PC-3 (cell line): ENCODE measurements at regions not wholly inside any gene's neighbourhood (a gene's known extent, or its start where the extent isn't known, plus 50 kb on each side); places are given as distances from the start of the nearest gene placed in this dataset.

Experiments used
- EZH2 ChIP-seq: fragments of 300-600 bp; sonication (generic); IDR thresholded peaks from one replicate; pipeline ENCODE4 v1.6.1; 2017; ENCODE audit warnings: antibody characterized with exemption, mild to moderate bottlenecking, low read length; ENCODE audit not compliant: unreplicated experiment
- TF ChIP-seq, protein P1 (sequence below): fragments of 300-600 bp; sonication (generic); conservative IDR thresholded peaks from 2 replicates; pipeline ENCODE4 v1.5.1; 2017; ENCODE audit warnings: antibody characterized with exemption, low read depth, mild to moderate bottlenecking, low read length

DNA sequence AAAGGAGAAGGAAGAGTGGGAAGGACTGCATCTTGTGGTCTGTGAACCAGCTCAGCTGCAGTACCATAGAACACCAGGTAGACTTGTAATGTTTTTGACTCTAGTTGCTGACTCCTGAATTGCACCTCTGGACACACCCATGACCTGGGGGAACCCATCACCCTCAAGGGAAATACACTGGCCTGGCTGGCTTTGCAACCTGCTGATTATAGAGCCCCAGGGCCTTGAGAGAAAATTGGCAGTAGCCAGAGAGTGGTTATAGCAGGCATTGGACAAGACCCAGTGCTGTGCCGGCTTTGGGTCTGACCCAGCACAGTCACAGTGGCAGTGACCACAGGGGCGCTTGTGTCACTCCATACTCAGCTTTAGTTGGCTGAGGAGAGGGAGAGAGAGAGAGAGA is 902.3 kb downstream of the GRID1 start:
- TF ChIP-seq EZH2, result no peak
- TF ChIP-seq, protein P1, sequence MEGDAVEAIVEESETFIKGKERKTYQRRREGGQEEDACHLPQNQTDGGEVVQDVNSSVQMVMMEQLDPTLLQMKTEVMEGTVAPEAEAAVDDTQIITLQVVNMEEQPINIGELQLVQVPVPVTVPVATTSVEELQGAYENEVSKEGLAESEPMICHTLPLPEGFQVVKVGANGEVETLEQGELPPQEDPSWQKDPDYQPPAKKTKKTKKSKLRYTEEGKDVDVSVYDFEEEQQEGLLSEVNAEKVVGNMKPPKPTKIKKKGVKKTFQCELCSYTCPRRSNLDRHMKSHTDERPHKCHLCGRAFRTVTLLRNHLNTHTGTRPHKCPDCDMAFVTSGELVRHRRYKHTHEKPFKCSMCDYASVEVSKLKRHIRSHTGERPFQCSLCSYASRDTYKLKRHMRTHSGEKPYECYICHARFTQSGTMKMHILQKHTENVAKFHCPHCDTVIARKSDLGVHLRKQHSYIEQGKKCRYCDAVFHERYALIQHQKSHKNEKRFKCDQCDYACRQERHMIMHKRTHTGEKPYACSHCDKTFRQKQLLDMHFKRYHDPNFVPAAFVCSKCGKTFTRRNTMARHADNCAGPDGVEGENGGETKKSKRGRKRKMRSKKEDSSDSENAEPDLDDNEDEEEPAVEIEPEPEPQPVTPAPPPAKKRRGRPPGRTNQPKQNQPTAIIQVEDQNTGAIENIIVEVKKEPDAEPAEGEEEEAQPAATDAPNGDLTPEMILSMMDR, result no peak
